ENCODE measurements at regions not wholly inside any gene's neighbourhood (a gene's known extent, or its start where the extent isn't known, plus 50 kb on each side); places are given as distances from the start of the nearest gene placed in this dataset.

DNA sequence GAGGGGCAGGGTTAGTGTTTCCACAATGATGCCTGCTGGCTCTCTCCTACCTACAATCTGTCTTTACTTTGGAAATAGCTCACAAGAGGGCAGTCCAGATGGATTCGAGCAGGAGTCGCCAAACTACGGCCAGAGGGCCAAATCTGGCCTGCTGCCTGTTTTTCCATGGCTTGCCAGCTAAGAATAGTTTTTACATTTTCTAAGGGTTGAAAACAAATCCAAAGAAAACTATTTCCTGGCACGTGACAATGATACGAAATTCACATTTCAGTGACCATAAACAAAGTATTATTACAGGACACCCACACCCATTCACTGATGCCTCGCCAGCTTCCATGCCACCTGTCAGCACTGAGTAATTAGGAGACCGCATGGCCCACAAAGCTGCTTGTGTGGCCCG lies 162.9 kb upstream of the WWC1 start:
- Histone ChIP-seq H3K4me2 (ENCODE audit: low read length) (no peak overlapping the region), H3K4me3 (ENCODE audit: low read length) (no peak overlapping the region), H3F3A (ENCODE audit: insufficient read depth, low read length, poor library complexity, severe bottlenecking) (no peaks in the 10 kb centered on the region), H3K9ac (ENCODE audit: low read length) (no peak overlapping the region), H3K27ac (ENCODE audit: low read length) (no peak overlapping the region), H3K36me3 (ENCODE audit: insufficient read depth, low read length) (no peaks in the 10 kb centered on the region), H2AFZ (ENCODE audit: low read depth, low read length) (no peak overlapping the region), H3K27me3 (ENCODE audit: insufficient read depth, low read depth, low read length) (no peaks in the 10 kb centered on the region), H3K79me2 (replicated peaks; ENCODE audit: insufficient read depth, low read length) (no peaks in the 10 kb centered on the region), H3K9me3 (ENCODE audit: low read length) (no peaks in the 10 kb centered on the region), H3K9me2 (ENCODE audit: insufficient read depth, low read length) (no peaks in the 10 kb centered on the region), H4K20me1 (ENCODE audit: insufficient read depth) (no peaks in the 10 kb centered on the region)
- TF ChIP-seq MXI1 (conservative IDR thresholded peaks at IDR 0.05; ENCODE audit: poor library complexity, severe bottlenecking) (no peak), EP300 (conservative IDR thresholded peaks at IDR 0.05; ENCODE audit: poor library complexity, severe bottlenecking) (no peak), SMC3 (conservative IDR thresholded peaks at IDR 0.05; ENCODE audit: poor library complexity) (no peak), EZH2 (IDR thresholded peaks at IDR 0.05; ENCODE audit: borderline replicate concordance, insufficient read depth, low read length, poor library complexity, severe bottlenecking) (no peak), RAD21 (conservative IDR thresholded peaks at IDR 0.05) (no peak), POLR2AphosphoS5 (IDR thresholded peaks at IDR 0.05) (no peak), TAF1 (IDR thresholded peaks at IDR 0.05; ENCODE audit: low read depth) (no peak)
- TF ChIP-seq, protein P1, sequence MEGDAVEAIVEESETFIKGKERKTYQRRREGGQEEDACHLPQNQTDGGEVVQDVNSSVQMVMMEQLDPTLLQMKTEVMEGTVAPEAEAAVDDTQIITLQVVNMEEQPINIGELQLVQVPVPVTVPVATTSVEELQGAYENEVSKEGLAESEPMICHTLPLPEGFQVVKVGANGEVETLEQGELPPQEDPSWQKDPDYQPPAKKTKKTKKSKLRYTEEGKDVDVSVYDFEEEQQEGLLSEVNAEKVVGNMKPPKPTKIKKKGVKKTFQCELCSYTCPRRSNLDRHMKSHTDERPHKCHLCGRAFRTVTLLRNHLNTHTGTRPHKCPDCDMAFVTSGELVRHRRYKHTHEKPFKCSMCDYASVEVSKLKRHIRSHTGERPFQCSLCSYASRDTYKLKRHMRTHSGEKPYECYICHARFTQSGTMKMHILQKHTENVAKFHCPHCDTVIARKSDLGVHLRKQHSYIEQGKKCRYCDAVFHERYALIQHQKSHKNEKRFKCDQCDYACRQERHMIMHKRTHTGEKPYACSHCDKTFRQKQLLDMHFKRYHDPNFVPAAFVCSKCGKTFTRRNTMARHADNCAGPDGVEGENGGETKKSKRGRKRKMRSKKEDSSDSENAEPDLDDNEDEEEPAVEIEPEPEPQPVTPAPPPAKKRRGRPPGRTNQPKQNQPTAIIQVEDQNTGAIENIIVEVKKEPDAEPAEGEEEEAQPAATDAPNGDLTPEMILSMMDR (IDR thresholded peaks at IDR 0.05; ENCODE audit: poor library complexity, severe bottlenecking): no peak
- TF ChIP-seq, protein P2, sequence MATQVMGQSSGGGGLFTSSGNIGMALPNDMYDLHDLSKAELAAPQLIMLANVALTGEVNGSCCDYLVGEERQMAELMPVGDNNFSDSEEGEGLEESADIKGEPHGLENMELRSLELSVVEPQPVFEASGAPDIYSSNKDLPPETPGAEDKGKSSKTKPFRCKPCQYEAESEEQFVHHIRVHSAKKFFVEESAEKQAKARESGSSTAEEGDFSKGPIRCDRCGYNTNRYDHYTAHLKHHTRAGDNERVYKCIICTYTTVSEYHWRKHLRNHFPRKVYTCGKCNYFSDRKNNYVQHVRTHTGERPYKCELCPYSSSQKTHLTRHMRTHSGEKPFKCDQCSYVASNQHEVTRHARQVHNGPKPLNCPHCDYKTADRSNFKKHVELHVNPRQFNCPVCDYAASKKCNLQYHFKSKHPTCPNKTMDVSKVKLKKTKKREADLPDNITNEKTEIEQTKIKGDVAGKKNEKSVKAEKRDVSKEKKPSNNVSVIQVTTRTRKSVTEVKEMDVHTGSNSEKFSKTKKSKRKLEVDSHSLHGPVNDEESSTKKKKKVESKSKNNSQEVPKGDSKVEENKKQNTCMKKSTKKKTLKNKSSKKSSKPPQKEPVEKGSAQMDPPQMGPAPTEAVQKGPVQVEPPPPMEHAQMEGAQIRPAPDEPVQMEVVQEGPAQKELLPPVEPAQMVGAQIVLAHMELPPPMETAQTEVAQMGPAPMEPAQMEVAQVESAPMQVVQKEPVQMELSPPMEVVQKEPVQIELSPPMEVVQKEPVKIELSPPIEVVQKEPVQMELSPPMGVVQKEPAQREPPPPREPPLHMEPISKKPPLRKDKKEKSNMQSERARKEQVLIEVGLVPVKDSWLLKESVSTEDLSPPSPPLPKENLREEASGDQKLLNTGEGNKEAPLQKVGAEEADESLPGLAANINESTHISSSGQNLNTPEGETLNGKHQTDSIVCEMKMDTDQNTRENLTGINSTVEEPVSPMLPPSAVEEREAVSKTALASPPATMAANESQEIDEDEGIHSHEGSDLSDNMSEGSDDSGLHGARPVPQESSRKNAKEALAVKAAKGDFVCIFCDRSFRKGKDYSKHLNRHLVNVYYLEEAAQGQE (IDR thresholded peaks at IDR 0.05; ENCODE audit: borderline replicate concordance): no peak

GRCh38 chr5:168131519-168131918 lies 159.9 kb upstream of the WWC1 start:
- H3K4me3 ChIP-seq (ENCODE audit: low read length): no peak overlapping the region
- no peaks in the 10 kb centered on the region for H3K36me3 ChIP-seq (ENCODE audit: insufficient read depth, low read length)
- no peak overlapping the region for H2AFZ ChIP-seq (ENCODE audit: low read depth, low read length)
- TF ChIP-seq EZH2 (IDR thresholded peaks at IDR 0.05; ENCODE audit: borderline replicate concordance, insufficient read depth, low read length, poor library complexity, severe bottlenecking) (no peak), MXI1 (conservative IDR thresholded peaks at IDR 0.05; ENCODE audit: poor library complexity, severe bottlenecking) (no peak), TAF1 (IDR thresholded peaks at IDR 0.05; ENCODE audit: low read depth) (no peak), SMC3 (conservative IDR thresholded peaks at IDR 0.05; ENCODE audit: poor library complexity) (no peak)
- TF ChIP-seq, protein P2 (IDR thresholded peaks at IDR 0.05; ENCODE audit: borderline replicate concordance): no peak
- no peaks in the 10 kb centered on the region for H3K27me3 ChIP-seq (ENCODE audit: insufficient read depth, low read depth, low read length)
- H3K9ac ChIP-seq (ENCODE audit: low read length): no peak overlapping the region
- no peaks in the 10 kb centered on the region for H4K20me1 ChIP-seq (ENCODE audit: insufficient read depth)
- no peaks in the 10 kb centered on the region for H3K79me2 ChIP-seq (replicated peaks; ENCODE audit: insufficient read depth, low read length)
- H3K9me2 ChIP-seq (ENCODE audit: insufficient read depth, low read length): no peaks in the 10 kb centered on the region
- no peaks in the 10 kb centered on the region for H3F3A ChIP-seq (ENCODE audit: insufficient read depth, low read length, poor library complexity, severe bottlenecking)
- H3K9me3 ChIP-seq (ENCODE audit: low read length): no peaks in the 10 kb centered on the region
- H3K27ac ChIP-seq (ENCODE audit: low read length): no peak overlapping the region
- no peak overlapping the region for H3K4me2 ChIP-seq (ENCODE audit: low read length)
